Glomerular endothelial cell (primary cell): ENCODE measurements at regions not wholly inside any gene's neighbourhood (a gene's known extent, or its start where the extent isn't known, plus 50 kb on each side); places are given as distances from the start of the nearest gene placed in this dataset.
"Not testable (repeated sequence)": the region's sequence is repeated elsewhere in the genome, so short reads cannot be mapped to it uniquely, and the experiment has no call there.

Experiments used
- DNase-seq: peaks from one replicate; pipeline ENCODE4 v3.0.0-alpha.2; 2011; ENCODE audit warnings: low read depth, low spot score; ENCODE audit errors: extremely low read depth

GRCh38 chr2:186349508-186349907 lies 136.6 kb upstream of the ZC3H15 start:
- DNase-seq, result peak; percentile 84

DNA sequence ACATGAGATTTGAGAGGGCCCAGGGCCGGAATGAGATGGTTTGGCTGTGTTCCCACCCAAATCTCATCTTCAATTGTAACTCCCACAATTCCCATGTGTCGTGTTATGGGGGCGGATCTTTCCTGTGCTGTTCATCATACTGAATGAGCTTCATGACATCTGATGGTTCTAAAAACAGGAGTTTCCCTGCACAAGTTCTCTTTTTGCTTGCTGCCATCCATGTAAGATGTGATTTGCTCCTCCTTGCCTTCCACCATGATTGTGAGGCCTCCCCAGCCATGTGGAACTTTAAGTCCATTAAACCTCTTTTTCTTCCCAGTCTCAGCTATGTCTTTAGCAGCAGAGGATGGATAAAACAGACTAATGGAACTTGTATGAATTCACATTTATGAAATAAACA lies 131.9 kb upstream of the ZC3H15 start:
- DNase-seq, result not testable (repeated sequence)

DNA sequence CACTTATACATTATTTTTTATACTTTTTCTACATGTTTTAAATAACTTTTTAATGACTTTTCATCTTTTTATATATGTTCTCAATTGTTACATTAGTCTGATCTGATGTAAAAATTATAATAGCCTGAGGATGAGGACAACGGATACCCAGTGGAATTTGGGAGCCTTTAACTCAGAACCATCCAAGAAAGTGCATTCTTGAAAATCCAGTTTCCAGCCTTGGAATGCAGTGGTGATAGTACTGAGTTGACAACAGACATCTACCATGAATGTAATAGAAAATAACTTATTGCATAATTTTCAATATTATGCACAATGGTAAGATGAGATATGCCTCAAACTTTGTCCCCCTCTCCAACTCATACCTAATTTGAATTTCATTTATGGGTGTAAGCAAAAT lies 120.7 kb upstream of the ZC3H15 start:
- DNase-seq, result no peak

DNA sequence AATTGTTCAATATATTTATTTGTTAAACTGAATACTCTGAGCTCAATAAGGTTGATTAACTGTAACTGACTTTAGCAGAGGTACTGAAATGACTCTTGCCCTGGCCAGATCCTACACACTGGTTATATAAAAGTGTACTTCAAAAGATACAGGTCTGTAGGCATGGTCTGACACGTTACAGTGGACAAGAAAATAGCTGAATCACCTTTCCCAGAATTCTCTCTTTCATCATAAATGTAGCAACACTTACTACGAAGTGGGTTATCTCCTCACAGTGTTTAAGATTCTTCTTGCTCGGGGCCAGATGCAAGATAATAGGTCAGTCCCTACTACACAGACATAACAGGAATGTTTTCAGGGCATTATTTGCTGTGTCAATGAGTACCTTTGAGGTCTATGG lies 107.0 kb upstream of the ZC3H15 start:
- no peak for DNase-seq

- no peak for DNase-seq
Observed at GRCh38 chr2:186380805-186381204, 105.3 kb upstream of the ZC3H15 start.

- no peak for DNase-seq
Observed at GRCh38 chr2:186381573-186381972, 104.5 kb upstream of the ZC3H15 start.

DNA sequence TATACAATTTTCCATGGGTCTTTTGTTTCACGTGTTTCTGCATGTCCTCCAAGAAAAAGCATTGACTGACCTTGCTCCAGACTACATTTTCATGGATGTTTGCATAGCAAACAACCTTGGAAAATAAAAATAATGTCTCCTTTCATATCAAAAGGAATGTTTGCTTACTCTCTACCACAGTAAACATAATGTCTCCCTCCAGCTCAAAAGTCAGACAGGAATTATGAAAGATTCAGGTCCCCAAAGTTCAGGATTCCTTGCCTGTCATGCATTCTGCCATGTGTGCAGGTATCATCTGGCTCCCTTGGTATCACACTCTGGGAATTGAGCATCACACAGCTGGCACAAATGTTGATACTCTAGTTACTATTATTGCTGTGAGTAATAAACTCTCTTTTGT lies 103.1 kb upstream of the ZC3H15 start:
- no peak for DNase-seq

GRCh38 chr2:186384226-186384625 lies 101.8 kb upstream of the ZC3H15 start:
- DNase-seq, result no peak

GRCh38 chr2:186385638-186386201 lies 100.3 kb upstream of the ZC3H15 start:
- not testable (repeated sequence) for DNase-seq

DNA sequence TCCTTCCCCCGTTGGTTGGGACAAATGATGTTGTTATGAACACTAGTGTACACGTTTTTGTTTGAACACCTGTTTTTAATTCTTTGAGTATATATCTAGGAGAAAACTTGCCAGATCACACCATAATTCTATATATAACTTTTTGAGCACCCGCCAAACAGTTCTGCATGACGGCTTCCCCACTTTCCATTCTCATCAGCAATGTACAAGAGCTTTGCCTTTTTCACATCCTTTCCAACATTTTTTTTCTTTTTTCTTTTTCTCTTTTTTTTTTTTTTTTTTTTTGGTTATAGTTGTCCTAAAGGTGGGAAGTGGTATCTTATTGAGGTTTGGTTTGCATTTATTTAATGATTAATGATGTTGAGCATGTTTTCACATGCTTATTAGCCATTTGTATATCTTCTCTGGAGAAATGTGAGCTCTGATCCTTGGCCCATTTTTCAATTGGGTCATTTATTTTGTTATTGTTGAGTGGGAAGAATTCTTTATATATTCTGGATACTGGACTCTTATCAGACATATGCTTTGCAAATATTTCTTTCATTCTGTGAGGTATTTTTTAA lies 86.9 kb upstream of the ZC3H15 start:
- DNase-seq, result no peak

GRCh38 chr2:186405842-186406241 lies 80.2 kb upstream of the ZC3H15 start:
- DNase-seq, result no peak

DNA sequence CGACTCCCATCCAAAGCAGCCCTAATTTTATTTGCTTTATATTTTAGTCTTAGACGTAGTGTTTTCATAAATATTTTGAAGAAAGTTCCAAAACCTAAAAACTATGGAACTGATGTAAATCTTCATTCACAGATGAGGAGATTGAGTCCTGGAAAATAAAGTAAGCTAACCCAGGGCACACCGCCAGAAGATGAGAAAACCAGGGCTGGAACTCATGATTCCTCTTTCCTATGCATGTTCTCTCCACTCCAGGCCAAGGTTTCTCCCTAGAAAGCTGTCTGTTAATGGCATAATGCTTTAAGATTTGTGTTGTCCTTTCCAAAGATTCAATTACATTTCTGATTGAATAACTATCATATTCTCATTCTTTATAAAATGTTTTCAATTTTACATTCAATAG lies 78.4 kb upstream of the ZC3H15 start:
- DNase-seq, result no peak

GRCh38 chr2:186410802-186411201 lies 75.3 kb upstream of the ZC3H15 start:
- no peak for DNase-seq

- no peak for DNase-seq
Observed at GRCh38 chr2:186422226-186422625, 63.8 kb upstream of the ZC3H15 start.

GRCh38 chr2:186423481-186423880 lies 62.6 kb upstream of the ZC3H15 start:
- no peak for DNase-seq

GRCh38 chr2:186424265-186424664 lies 61.8 kb upstream of the ZC3H15 start:
- DNase-seq, result no peak

GRCh38 chr2:186425576-186425975 lies 60.5 kb upstream of the ZC3H15 start:
- DNase-seq, result no peak

- DNase-seq, result no peak
Observed at GRCh38 chr2:186426153-186427016, 59.7 kb upstream of the ZC3H15 start.

DNA sequence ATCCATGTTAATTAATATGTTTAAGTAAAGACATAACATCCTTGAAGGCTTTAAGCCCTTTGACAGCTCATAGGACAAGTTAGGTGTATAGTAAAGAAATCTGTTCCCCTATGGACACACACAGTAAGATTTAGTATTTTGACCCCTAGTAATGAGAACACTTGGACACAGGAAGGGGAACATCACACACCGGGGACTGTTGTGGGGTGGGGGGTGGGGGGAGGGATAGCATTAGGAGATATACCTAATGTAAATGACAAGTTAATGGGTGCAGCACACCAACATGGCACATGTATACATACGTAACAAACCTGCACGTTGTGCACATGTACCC lies 59.1 kb upstream of the ZC3H15 start:
- not testable (repeated sequence) for DNase-seq

DNA sequence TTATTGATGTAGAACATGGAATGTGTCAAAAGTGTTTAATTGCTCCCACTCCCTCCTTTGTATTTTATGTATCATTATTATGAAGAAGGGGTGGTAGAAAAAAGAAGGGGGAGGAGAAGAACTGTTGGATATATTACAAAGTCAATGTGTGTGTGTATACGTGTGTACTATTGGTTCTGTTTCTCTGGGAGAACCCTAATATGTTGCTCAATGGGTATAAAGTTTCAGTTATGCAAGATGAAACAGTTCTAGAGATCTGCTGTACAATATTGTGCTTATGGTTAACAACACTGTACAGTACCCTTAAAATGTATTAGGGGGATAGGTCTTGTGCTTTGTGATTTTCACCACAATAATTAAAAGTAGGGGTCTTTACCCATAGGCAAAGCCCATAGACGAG lies 58.1 kb upstream of the ZC3H15 start:
- no peak for DNase-seq

- no peak for DNase-seq
Observed at GRCh38 chr2:186429104-186429503, 57.0 kb upstream of the ZC3H15 start.

- DNase-seq, result no peak
Observed at GRCh38 chr2:186431306-186431705, 54.8 kb upstream of the ZC3H15 start.
